ENCODE measurements at regions not wholly inside any gene's neighbourhood (a gene's known extent, or its start where the extent isn't known, plus 50 kb on each side); places are given as distances from the start of the nearest gene placed in this dataset.

DNA sequence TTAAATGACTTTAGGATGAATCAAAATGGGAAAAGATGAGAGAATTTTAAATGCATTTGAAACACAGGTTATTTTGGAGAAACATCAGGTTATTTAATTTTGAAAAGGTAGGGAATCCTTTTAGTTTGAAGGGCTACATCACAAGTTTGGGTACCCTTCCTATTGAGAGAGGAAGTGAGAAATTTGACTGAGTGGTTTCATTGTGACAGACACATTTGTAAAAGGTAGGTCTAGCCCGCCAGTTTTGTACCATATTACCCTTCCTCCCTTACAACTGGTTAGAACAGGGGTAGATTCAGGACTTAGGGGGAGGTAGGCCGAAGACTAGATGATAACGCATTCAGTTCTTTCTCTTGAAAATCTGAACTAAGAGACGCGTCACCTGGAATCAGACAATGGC is 464.2 kb downstream of the EBF1 start:
- TF ChIP-seq, protein P1, sequence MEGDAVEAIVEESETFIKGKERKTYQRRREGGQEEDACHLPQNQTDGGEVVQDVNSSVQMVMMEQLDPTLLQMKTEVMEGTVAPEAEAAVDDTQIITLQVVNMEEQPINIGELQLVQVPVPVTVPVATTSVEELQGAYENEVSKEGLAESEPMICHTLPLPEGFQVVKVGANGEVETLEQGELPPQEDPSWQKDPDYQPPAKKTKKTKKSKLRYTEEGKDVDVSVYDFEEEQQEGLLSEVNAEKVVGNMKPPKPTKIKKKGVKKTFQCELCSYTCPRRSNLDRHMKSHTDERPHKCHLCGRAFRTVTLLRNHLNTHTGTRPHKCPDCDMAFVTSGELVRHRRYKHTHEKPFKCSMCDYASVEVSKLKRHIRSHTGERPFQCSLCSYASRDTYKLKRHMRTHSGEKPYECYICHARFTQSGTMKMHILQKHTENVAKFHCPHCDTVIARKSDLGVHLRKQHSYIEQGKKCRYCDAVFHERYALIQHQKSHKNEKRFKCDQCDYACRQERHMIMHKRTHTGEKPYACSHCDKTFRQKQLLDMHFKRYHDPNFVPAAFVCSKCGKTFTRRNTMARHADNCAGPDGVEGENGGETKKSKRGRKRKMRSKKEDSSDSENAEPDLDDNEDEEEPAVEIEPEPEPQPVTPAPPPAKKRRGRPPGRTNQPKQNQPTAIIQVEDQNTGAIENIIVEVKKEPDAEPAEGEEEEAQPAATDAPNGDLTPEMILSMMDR (IDR thresholded peaks at IDR 0.05): no peak
- no peak for DNase-seq
- intact Hi-C loops (cut with DNase I): no loop called here
- Histone ChIP-seq H3K4me3 (no peak overlapping the region), H3K36me3 (no peaks in the 10 kb centered on the region), H3K9me3 (no peaks in the 10 kb centered on the region), H3K27ac (no peak overlapping the region), H3K27me3 (no peaks in the 10 kb centered on the region), H3K4me1 (peaks cover 0 to 12% (median 3%) of the 10 kb centered on the region in 9 donors)
- no peak for ATAC-seq
- WGBS, 2 donors: 98% methylated on average over 5 of the region's 5 CpGs

DNA sequence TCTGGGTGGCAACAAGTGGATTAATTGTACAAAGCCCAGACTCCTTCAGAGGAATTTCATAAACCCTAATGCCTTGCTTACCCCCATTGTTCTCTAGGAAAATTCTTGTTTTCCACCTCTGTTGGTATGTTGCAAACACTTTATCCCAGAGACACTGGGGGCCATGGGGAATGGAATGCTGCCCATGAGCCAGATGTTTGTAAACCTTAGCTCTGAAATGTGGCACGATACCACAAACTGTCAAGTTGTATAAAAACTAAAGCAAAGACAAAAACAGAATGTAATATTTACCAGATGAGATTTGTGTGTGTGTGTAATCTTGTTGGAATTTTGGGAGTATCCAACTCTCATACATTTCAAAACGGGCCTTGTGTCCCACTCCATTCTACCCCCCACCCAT is 465.0 kb downstream of the EBF1 start:
- Histone ChIP-seq H3K9me3 (no peaks in the 10 kb centered on the region), H3K4me3 (no peak overlapping the region), H3K27me3 (no peaks in the 10 kb centered on the region), H3K36me3 (no peaks in the 10 kb centered on the region), H3K4me1 (peaks cover 0 to 12% (median 3%) of the 10 kb centered on the region in 9 donors), H3K27ac (no peak overlapping the region)
- intact Hi-C loops (cut with DNase I): no loop called here
- DNase-seq (no peak), ATAC-seq (no peak)
- TF ChIP-seq, protein P1 (IDR thresholded peaks at IDR 0.05): no peak
- 62 to 65% methylated on average over 2 of the region's 2 CpGs for WGBS, 2 donors

DNA sequence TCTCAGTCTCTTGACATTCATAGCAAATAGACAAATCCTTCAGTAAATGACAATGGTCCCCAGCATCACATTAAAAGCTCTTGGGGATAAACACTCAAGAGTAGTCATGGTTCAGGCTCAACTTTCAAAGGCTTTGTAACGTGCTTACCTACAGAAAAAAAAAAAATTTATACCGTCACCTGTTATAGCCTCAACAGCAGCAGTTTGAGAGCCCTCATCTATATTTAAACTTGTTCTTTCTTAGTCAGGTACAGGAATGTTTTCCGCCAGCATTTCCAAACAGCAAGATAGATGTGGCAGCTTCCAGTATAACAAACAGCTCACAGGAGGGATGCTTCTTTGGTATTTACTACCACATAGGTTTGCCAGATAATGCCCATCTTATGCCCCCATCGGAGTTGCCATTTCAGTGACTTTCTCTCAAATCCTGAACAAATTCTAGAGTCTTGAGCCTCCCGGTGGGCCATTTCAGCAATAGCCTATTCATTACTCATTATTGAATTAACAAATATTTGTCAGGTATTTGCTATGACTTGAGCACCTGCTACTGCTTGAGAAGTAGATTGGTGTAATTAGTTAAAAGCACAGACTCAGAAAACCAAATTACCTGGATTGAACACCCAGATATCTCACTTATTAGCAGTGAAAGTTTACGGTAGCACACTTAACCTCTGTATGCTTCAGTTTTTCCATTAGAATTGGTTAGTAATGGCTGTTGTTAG is 470.0 kb downstream of the EBF1 start:
- ATAC-seq (no peak), DNase-seq (no peak)
- WGBS, 2 donors: 91 to 92% methylated on average over 6 of the region's 6 CpGs
- Histone ChIP-seq H3K4me1 (no peaks in the 10 kb centered on the region), H3K27ac (no peak overlapping the region), H3K4me3 (no peak overlapping the region), H3K9me3 (no peaks in the 10 kb centered on the region), H3K27me3 (no peaks in the 10 kb centered on the region), H3K36me3 (no peaks in the 10 kb centered on the region)
- intact Hi-C loops (cut with DNase I): no loop called here
- TF ChIP-seq, protein P1 (IDR thresholded peaks at IDR 0.05): no peak

DNA sequence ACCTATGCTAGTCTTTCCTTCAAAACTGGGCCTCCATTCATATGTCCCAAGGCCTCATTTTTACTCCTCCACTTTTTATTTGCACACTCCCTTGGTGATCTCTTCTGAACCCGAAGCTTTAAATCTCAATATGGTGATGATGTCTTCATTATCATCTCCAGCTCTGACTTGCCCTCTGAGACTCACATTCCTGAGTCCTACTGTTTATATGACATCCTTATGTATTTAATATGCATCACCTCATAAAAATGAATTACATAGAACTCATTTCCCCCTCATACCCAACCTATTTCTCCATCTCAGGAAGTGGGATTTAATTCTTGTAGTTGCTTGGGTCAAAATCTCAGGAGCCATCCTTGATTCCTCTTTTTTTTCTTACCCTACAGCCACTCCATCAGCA is 473.0 kb downstream of the EBF1 start:
- WGBS, 2 donors: 80 to 81% methylated on average over 1 of the region's 1 CpG
- TF ChIP-seq, protein P1 (IDR thresholded peaks at IDR 0.05): no peak
- H3K9me3 ChIP-seq: no peaks in the 10 kb centered on the region
- no peak overlapping the region for H3K4me3 ChIP-seq
- no peak overlapping the region for H3K27ac ChIP-seq
- H3K4me1 ChIP-seq: no peaks in the 10 kb centered on the region
- ATAC-seq (no peak), DNase-seq (no peak)
- intact Hi-C loops (cut with DNase I): no loop called here
- no peaks in the 10 kb centered on the region for H3K27me3 ChIP-seq
- H3K36me3 ChIP-seq: no peaks in the 10 kb centered on the region
